ENCODE measurements at regions not wholly inside any gene's neighbourhood (a gene's known extent, or its start where the extent isn't known, plus 50 kb on each side); places are given as distances from the start of the nearest gene placed in this dataset.

- TF ChIP-seq CTCF (IDR thresholded peaks at IDR 0.05): no peak
Observed at GRCh38 chr7:84822941-84823510, 363.8 kb downstream of the SEMA3D start.

GRCh38 chr7:84821671-84822534 is 365.0 kb downstream of the SEMA3D start:
- no peak for TF ChIP-seq CTCF (IDR thresholded peaks at IDR 0.05)

GRCh38 chr7:84820481-84820880 is 366.4 kb downstream of the SEMA3D start:
- TF ChIP-seq CTCF (IDR thresholded peaks at IDR 0.05): no peak

GRCh38 chr7:84817016-84817415 is 369.8 kb downstream of the SEMA3D start:
- TF ChIP-seq CTCF (IDR thresholded peaks at IDR 0.05): no peak

GRCh38 chr7:84813376-84813775 is 373.5 kb downstream of the SEMA3D start:
- TF ChIP-seq CTCF (IDR thresholded peaks at IDR 0.05): no peak

- TF ChIP-seq CTCF (IDR thresholded peaks at IDR 0.05): no peak
Observed at GRCh38 chr7:84812021-84812420, 374.8 kb downstream of the SEMA3D start.

- TF ChIP-seq CTCF (IDR thresholded peaks at IDR 0.05): no peak
Observed at GRCh38 chr7:84811362-84811761, 375.5 kb downstream of the SEMA3D start.
